Stimulated activated CD4-positive, alpha-beta T cell treated with anti-CD3 and anti-CD28 coated beads, Interleukin-2, amount 100 ng/mL, for 4 hours (primary cell): ENCODE measurements at regions not wholly inside any gene's neighbourhood (a gene's known extent, or its start where the extent isn't known, plus 50 kb on each side); places are given as distances from the start of the nearest gene placed in this dataset.
"Not testable (repeated sequence)": the region's sequence is repeated elsewhere in the genome, so short reads cannot be mapped to it uniquely, and the experiment has no call there.

ENCODE experiments used
- DNase-seq: peaks from one replicate; pipeline ENCODE4 v3.0.0-alpha.2; 2020; ENCODE audit warnings: low read depth

DNA sequence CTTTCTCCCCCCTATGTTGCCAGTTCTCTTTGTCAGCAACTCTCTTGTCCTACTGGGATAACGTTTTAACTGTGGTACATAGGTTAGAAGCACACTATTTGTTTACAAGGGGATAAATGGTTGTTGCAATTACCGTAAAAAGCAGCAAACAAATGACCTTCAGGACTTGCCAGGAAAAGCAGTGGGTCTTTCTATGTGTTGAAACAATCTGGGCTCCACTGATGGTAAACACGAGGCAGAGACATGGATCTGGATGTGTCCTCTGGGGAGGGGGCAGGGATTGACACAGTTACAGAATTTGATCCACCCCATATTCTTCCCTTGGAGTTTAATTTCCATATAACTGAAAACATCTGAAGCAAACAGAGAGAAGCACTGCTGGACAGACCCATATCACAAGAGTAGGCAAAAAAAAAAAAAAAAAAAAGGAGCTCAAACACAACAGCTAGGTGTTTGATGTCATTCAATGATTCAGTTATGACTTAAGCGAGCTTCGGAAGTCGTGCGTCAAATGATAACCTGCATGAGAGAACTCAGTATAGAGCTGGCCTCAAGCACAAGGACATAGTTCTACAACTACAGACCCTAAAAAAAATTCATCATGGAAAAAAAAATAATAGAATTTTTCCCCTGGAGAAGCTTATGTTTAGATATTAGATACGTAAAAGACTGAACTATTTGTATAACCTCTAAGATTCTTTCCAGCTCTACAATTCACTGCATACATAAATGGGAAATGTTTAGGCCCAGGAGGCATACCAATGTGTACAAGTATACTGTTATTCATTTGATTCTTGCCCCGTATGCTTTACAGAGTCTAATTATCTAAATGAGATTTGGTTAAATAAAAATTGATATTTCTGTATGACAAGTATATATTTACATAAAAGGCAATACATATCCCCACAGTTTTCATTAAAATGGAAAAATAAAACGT, 127.7 kb downstream of the ALDH8A1 start:
- no peak for DNase-seq

DNA sequence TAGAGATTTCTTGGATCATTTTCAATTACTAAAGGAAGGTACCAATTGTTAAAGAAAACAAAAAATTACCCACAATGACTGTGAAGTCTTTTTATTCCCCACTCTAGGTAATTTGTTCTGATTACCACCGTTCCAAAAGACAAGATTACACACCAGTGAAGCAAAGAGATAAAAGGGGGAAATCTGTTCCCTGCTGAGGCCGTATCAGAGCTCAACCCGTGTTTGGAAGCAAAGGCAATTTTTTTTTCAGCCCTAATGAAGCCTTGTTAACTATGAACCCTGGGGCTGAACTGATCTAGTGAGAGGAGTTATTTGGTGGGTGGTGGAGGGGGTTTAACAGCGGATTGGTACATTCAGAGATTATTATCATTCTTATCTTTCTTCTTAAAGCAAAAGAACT, 128.5 kb downstream of the ALDH8A1 start:
- DNase-seq: no peak

DNA sequence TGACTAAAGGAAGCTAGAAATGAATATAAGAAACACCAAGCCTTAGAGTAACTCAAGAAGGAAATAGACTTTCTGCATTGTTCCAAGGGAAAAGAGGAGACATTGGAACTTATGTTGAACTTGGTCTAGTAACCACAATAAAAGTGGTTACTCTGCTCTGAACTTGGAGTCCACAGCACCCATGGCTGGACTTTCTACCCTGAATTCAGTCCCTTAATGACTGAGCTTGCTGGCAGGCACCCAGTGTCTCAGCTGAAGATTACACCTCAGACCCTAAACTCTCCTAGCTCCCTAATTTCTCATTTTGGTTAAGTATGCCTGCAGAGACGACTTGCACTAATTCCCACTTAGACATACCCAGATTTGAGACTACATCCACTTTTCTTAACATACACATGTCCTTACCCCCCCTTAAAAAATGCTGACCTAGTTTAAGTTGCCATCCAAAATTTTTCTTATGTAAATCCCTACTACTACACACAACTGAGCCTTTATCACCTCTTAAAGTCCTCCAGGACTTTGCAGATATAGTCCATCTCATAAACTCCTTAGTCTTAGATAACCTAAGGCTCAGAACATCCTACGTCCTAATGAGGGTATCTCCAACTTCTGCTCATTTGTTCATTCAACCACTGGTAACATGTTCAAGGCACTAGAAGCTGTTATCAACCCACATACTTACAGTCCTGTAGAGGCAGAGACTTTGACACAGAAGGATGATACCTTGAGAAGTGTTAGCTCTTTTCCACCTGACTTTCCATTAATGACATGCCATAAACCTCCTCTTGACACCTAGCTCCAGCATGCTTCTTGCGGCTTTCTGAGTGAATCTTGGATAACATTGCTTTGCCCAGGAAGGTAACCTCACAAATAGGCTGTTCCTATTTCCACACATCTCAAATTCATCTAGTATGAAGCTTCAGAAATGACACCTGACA, 129.8 kb downstream of the ALDH8A1 start:
- no peak for DNase-seq

DNA sequence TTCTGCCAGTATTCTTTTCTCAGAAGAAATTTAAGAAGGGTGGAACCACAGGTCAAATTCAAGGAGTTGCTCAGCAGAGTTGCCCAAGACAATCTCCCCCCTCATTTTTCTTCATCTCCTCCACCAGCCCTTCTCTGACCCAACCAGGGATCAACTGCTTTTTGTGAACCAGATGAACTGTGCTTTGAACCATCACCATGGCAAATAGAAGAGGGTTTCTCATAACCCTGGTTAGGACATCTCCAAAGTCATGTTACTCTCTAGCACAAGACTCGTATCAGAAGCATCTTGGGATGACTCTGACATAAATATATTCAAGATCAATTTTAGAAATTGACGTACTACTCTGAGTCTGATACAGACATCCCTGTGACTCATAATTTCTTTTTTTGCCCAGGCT, 130.7 kb downstream of the ALDH8A1 start:
- no peak for DNase-seq

DNA sequence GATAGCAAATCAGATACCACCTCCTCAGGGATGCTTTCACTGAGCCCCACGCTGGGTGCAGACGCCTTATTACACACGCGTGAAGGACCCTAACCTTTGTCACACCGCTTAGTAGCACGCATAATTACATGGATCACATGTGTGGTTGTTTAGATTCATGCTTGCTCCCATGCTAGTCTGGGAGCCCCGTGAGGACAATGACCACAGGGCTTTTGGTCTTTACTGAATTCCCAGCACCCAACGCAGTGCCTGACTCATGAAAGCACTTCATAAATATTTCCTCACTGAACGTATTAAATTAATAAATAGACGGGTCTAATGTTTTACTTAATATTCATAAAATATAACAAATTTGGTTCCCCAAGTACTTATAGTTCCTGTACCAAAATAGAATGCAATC, 132.5 kb downstream of the ALDH8A1 start:
- no peak for DNase-seq

DNA sequence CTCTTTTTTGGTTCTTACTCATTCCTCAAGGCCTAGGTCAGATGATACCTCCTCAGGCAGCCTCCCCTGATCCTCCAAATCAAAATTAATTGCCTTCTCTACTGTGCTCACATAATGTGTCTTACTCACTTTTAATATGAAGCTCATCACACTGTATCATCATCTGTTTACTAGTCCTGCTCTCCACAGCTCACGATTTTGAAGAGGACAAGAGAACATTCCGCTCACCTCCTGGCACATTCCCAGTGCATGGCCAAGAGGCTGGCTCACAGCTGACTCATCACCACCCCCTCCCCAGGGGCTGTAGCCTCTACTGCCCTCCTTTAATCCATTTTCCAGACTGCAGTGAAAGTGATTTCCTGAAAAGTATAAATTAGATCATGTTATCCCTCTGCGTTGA, 133.1 kb downstream of the ALDH8A1 start:
- no peak for DNase-seq

DNA sequence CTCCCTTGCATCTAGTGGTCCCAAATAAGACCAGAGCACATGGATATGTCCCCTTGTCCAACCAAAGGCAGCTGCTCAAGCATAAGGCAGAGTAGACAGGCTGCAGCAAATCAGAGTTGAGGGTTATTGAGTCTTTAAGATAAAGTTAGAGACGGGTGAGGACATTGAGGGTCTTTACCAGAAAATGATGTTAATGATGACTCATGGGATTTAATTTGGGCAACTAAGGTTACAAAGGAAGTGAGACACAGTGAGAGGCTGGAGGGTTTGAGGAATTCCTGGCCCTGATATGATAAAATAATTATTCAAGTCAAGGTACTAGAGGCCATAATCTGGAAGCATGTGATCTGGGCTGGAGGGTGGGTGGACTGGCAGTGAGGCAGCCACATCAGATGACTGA, 133.6 kb downstream of the ALDH8A1 start:
- no peak for DNase-seq

DNA sequence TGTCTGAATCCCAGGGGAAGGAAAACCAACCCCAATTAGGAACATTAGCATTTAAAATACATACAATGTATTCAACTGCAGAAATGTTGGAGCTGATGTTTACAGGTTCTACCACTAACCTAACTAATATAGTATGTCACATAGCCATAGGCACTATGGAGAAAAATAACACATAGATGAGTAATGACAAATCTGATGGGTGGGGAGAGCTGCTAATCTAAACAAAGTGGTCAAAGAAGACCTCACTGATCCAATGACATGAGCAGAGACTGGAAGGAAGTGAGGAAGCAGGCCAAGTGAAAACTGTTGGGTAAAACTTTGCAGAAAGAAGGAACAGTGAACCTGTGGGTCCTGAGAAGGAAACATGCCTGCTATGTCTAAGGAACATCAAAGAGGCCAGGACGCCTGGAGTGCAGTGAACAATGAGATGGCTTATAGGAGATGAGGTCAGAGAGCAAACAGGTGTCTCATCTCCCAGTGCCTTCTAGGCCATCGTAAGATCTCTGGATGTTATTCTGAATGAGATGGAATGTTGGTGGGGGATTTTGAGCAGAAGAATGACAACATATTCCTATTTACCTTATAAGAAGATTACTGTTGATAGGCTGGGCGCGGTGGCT, 135.7 kb downstream of the ALDH8A1 start:
- no peak for DNase-seq

DNA sequence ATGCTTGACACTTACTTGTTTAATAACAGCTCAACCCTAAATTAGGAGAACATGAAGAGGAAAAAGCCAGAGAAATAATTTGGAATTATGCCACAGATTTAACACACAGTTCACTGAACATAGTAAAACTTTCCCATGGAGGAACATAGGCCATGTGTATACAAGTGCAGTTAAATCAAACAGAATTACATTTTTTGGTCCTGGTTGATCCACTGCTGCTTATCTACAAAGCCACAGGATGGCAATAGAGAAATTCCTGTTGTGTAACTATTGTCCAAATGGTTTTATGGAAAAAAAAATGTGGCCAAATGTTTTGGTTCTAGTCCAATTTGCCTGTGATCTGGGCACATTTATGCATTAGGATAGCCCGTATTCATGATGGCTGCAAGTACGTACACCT, 136.8 kb downstream of the ALDH8A1 start:
- no peak for DNase-seq

DNA sequence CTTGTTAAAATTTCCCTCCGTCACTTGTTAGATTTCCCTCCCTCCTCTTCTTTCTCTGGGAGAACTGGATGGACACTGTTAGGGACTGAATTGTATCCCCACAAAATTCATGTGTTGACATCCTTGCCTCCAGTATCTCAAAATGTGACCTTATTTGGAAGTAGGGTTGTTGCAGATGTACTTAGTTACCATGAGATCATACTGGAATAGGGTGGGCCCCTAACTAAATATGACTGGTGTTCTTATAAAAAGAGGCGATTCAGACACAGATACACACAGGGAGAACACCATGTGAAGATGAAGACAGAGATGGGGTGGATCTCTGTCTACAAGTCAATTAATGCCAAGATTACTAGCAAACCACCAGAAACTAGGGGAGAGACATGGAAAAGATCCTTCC, 139.5 kb downstream of the ALDH8A1 start:
- no peak for DNase-seq

DNA sequence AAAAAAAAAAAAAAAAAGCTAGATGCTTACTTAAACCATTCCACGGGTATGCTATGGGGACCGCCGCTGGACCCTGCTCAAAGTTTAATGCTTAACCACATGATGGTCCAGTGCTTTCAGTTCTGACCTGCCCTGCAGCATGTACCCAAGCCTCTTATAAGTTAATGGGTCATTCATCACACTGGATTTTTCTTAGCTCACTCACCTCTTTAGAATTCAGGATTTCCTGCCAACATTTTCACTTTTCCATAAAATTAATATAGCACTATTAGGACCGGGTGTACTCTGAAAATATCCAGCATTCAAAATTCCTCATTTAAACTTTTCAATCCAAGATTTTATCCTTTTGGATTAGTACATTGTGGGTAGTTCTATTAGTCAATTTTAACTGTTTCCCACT, 140.8 kb downstream of the ALDH8A1 start:
- DNase-seq: no peak

DNA sequence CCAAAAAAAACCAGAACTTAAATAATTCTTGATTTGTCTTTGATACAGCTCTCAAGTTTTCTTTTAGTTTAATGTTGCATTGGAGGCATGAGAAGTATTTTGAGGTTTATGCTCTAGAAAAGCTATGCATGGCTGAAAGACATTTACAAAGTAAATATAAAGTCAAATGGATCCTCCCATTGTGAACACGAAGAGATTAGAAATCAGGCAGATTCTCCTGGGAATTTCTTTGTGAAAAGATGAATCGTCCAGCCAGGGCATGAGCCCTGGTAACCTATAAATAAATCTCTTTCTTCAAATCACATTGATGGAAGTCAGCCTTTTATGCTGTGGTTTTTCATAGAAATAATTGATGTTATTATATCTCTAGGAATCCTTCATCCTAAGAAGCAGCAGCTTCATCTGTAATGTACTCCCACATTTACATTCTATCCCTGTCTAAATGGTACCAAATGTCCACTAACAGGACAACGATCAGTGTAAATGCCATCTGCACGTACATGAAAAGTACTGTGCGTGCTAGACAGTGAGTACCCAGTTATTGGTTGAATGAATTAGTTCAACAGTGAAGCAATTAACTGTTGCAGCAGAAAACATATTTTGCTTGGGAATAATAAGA, 143.6 kb downstream of the ALDH8A1 start:
- DNase-seq: no peak

DNA sequence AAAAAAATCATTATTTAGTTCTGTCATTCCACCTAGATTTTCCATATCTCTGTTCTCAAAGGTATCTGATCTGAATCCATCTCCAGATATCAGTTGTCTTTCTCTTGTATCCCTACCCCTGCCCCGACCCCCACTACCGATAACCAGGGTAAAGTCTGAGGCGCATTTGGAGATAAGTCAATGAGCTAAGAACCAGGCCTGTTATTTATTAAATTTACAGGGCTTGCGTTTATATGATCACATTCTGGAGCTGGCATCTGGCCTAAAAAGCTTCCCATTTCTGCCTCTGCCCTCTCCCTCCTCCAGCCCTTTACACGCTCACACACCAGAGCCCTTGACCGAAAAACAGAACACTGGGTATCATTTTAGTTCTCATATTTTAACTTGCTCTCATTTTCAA, 144.7 kb downstream of the ALDH8A1 start:
- DNase-seq: no peak

DNA sequence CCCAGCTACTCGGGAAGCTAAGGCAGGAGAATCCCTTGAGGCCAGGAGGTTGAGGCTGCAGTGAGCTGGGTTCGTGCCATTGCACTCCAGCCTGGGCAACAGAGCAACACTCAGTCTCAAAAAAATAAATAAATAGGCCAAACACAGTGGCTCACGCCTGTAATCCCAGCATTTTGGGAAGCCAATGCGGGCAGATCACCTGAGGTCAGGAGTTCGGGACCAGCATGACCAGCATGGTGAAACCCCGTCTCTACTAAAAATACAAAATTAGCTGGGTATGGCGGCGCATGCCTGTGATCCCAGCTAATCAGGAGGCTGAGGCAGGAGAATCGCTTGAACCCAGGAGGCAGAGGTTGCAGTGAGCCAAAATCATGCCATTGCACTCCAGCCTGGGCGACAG, 145.6 kb downstream of the ALDH8A1 start:
- not testable (repeated sequence) for DNase-seq

DNA sequence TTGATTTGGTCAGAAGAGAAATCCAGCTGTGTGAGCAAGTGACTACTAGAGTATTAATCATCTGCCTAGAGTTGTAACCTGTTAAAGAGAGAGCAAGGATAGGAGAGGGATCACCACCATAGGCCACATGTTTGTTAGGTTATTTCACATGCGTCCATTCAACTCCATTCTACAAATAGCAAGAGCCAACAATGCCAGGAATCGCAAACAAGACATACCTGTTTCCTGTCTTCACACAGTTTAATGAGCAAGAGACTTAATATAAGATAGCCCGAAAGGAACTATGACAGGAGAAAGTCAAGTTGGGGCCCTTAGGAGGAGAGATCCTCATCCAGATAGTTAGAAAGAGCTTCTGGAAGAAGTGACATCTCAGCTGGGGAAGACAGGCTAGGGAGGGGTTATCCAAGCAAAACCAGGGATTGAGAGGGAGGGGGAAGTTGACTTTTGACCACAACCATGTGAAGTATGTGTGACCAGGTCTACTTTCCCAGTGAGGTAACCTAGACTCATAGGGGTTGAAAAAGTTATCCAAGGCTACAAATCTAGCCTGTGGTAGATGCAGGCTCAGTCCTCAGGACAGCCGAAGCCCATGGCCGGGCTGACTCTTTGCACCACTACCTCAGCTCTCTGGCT, 147.4 kb downstream of the ALDH8A1 start:
- no peak for DNase-seq

DNA sequence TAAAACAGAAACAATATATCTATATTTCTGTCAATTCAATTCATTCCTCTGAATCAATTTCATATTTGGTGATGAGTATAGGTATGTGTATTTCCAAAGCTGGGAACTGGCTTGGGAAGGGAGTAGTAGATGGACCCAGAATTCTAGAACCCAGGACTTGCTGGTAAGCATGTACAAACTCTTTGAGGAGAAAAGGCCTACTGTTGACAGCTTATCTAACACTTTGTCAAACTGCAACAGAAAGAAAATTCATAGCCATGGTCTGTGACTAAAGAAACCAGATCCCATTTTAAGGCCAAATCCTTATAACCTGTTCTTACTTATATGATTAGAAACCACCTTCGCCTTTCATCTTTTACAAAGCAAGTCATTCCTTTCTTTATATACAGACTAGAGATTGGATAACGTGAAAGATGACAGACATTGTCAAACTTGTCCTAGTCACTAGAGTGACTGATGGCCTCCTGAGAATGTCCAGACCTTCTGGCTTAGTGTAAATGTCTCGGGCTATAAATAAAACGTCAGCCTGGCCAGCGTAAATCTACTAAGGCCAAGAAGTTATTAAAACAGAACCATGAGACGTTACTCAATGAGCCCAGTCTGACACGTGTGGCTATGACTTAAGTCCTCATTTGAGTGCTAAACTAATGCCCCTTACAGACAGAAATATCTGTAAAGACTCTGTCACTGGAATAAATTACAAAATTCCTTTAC, 152.3 kb downstream of the ALDH8A1 start:
- no peak for DNase-seq

DNA sequence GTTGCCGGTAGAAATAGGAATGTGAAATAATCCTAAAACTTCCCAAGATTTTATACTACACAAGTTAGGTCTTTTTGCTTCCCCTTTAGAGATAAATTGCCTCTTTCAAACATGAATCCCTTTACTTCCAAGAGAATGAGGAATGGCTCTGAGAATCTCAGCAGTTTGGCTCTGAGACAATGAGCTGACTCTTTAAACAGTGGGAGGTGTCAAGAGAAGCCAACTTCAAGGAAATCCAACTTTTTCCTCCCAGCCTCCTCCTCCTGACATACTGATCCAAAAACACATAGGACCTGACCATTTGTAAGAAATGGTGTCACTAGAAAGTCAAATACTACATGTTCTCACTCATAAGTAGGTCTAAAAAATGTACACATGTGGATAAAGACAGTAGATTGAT, 154.2 kb downstream of the ALDH8A1 start:
- no peak for DNase-seq

DNA sequence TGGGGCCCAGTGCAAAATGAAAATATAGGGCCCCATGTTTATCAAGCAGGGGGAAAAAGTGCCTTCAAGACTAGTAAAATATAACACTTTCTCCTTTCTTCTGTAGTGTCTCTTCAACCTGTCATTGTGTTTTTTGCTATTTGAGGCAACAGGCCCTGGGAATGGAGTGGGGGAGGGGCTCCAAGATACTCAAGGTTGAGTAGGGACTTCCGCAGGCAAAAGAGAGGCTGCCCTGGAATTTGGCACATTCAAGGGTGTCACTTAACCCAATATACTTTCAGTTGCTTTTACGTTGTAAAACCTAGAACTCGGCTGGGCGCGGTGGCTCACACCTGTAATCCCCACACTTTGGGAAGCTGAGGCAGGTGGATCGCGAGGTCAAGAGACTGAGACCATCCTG, 154.9 kb downstream of the ALDH8A1 start:
- no peak for DNase-seq

DNA sequence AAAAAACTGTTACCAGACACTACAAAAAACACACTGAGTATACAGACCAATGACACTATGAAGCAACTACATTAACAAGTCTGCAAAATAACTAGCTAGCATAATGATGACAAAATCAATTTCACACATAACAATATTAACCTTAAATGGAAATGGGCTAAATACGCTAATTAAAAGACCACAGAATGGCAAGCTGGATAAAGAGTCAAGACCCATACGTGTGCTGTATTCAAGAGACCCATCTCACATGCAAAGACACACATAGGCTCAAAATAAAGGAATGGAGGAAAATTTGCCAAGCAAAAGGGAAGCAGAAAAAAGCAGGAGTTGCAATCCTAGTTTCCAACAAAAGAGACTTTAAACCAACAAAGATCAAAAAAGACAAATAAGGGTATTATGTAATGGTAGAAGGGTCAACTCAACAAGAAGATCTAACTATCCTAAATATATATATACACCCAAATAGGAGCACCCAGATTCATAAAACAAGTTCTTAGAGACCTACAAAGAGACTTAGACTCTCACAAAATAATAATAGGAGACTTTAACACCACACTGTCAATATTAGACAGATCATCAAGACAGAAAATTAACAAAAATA, 158.6 kb downstream of the ALDH8A1 start:
- not testable (repeated sequence) for DNase-seq

DNA sequence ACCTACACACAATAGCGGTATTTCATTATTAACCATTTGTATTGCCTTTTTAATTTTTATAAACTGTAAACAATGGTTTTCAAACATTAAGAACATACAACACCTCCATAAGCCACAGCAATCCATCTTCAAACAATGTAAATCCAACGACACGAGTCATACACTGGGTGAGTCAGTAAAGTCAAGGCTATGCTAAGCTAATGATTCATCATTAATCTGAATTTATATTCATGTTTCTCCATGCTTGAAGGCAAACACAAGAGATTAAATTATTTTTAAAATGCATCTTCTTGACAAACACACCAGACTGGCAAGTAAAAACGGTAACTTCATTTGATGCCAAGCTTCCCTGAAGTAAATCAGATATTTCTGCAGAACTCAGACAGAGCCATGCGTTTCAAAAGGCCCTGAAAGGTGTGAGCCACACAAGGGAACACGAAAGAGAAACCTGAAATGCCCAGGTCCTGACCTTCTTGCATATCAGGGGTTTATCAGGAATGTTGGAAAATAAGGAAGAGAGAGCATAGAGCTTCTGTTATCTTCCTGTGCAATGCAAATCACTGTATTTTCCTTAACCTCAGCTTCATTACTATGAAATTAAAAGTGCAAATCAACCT, 162.5 kb downstream of the ALDH8A1 start:
- no peak for DNase-seq
